Upper lobe of left lung (tissue), 6 donors: ENCODE measurements at regions not wholly inside any gene's neighbourhood (a gene's known extent, or its start where the extent isn't known, plus 50 kb on each side); places are given as distances from the start of the nearest gene placed in this dataset.

Experiments used
- ATAC-seq, 2 donors: fragments of 200-7000 bp; cut with Tn5 transposase; one replicate each; pipeline ENCODE4 v1.9.1; 2022; ENCODE audit warnings: mild to moderate bottlenecking in 2 of 2, moderate library complexity in 2 of 2; ENCODE audit not compliant: low FRiP score in 2 of 2
- DNase-seq, 2 donors: peaks; one replicate each; pipeline ENCODE4 v3.0.0-alpha.2; 2019 to 2020
- H3K27ac ChIP-seq, 4 donors: fragments of 200-600 bp; sonication (generic); one replicate each; pipeline ENCODE4 v1.5.1; 2016 to 2019
- H3K27me3 ChIP-seq, 4 donors: fragments of 200-600 bp; sonication (generic); one replicate each; pipeline ENCODE4 v1.5.1; 2017 to 2019
- H3K36me3 ChIP-seq, 4 donors: fragments of 200-600 bp; sonication (generic); one replicate each; pipeline ENCODE4 v1.5.1; 2016 to 2019
- H3K4me1 ChIP-seq, 4 donors: fragments of 200-600 bp; sonication (generic); one replicate each; pipeline ENCODE4 v1.5.1; 2018 to 2019
- H3K4me3 ChIP-seq, 4 donors: fragments of 200-600 bp; sonication (generic); one replicate each; pipeline ENCODE4 v1.5.1; 2017 to 2019; ENCODE audit warnings: mild to moderate bottlenecking in 2 of 4, moderate library complexity in 1 of 4
- H3K9me3 ChIP-seq, 4 donors: fragments of 200-600 bp; sonication (generic); one replicate each; pipeline ENCODE4 v1.5.1; 2018 to 2019
- EP300 ChIP-seq, 4 donors: sonication (generic); formaldehyde crosslinking; IDR thresholded peaks; one replicate each; pipeline ENCODE4 v1.5.1; 2017; ENCODE audit warnings: antibody characterized with exemption in 4 of 4, control low read depth in 2 of 4
- POLR2A ChIP-seq, 4 donors: fragments of 450-650 bp; IDR thresholded peaks; one replicate each; pipeline ENCODE4 v1.5.1; 2016 to 2017; ENCODE audit warnings: antibody characterized with exemption in 4 of 4, mild to moderate bottlenecking in 2 of 4
- POLR2AphosphoS5 ChIP-seq, 2 donors: sonication (generic); formaldehyde crosslinking; IDR thresholded peaks; one replicate each; pipeline ENCODE4 v1.5.1; 2017; ENCODE audit warnings: antibody characterized with exemption in 2 of 2
- WGBS, 2 donors: methylation state at CpG; one replicate each; pipeline ENCODE4 v1.1.5; 2017 to 2018; 5-methylcytosine and 5-hydroxymethylcytosine counted together
- TF ChIP-seq, protein P1 (sequence below), 6 experiments: fragments of 450-650 bp in 4 of 6; fragments of 200-600 bp in 2 of 6; sonication (generic) in 2 of 6; IDR thresholded peaks; one replicate each; pipeline ENCODE4 v1.5.1; 2016 to 2019; ENCODE audit warnings: antibody characterized with exemption in 6 of 6
- donor health status: DM: no; HTN: no; CAD: no; lungs with moderate emphysema.
- donor health status: DM: no; HTN: yes; CAD: no; lungs with severe emphysema.

DNA sequence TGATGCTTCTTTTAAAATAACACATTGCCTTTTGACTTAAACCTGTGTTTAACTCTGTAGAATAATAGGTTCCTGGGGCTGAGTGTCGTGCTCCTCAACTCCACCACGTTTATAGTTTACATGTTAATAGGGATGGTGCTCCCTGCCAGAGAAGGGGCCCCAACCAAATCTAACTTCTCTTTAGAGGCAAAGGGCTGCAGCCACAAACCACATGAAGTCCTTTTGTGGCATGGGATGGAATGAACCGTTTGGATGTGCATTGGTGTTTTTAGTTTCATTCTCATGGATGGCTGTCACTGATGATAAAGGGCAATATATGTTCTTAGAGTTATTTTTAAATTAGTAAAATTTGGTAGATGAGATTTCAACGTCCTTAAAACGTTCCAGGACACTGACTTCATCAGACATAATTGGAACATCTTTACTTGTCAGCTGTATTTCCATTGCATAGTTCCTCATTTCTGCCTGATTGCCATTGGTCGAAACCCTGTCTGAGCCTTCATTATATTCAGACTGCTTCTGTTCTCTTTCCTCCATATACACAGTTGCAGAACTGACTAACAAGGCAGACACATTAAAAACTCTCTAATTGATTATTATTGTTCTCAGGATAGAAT lies 60.4 kb upstream of the HPF1 start:
- H3K36me3 ChIP-seq = no peaks in the 10 kb centered on the region
- H3K27me3 ChIP-seq = no peaks in the 10 kb centered on the region
- no peak for TF ChIP-seq POLR2AphosphoS5 (IDR thresholded peaks at IDR 0.05)
- TF ChIP-seq, protein P1, sequence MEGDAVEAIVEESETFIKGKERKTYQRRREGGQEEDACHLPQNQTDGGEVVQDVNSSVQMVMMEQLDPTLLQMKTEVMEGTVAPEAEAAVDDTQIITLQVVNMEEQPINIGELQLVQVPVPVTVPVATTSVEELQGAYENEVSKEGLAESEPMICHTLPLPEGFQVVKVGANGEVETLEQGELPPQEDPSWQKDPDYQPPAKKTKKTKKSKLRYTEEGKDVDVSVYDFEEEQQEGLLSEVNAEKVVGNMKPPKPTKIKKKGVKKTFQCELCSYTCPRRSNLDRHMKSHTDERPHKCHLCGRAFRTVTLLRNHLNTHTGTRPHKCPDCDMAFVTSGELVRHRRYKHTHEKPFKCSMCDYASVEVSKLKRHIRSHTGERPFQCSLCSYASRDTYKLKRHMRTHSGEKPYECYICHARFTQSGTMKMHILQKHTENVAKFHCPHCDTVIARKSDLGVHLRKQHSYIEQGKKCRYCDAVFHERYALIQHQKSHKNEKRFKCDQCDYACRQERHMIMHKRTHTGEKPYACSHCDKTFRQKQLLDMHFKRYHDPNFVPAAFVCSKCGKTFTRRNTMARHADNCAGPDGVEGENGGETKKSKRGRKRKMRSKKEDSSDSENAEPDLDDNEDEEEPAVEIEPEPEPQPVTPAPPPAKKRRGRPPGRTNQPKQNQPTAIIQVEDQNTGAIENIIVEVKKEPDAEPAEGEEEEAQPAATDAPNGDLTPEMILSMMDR (IDR thresholded peaks at IDR 0.05) = no peak
- TF ChIP-seq EP300 (IDR thresholded peaks at IDR 0.05) = no peak
- no peak for TF ChIP-seq POLR2A (IDR thresholded peaks at IDR 0.05)
- ATAC-seq (no peak), DNase-seq (no peak)
- no peak overlapping the region for H3K27ac ChIP-seq
- H3K4me3 ChIP-seq = no peak overlapping the region
- no peaks in the 10 kb centered on the region for H3K9me3 ChIP-seq
- 38 to 39% methylated on average over 6 of the region's 6 CpGs for WGBS, 2 donors
- no peaks in the 10 kb centered on the region for H3K4me1 ChIP-seq

DNA sequence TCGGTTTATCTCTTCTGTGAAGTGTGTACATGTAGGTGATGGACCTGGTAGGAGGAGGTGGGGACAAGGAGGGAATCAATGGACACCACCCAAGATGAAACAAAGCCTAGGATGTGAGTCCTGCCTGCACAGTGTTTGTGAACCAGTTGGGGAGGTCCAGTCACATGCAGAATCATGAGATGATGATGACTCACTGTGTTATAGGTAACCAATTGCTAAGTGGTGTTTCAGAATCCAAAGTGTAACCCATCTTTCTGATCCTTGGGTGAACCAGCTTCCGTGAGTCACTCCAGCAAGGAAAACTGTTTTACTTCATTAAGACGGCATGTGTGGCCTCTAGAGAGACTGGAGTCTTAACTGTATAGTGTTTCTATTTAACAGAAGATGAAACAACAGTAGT lies 57.9 kb upstream of the HPF1 start:
- Histone ChIP-seq H3K36me3 (no peaks in the 10 kb centered on the region), H3K27ac (no peak overlapping the region), H3K9me3 (no peaks in the 10 kb centered on the region), H3K4me3 (no peak overlapping the region), H3K4me1 (no peaks in the 10 kb centered on the region), H3K27me3 (no peaks in the 10 kb centered on the region)
- 54 to 62% methylated on average over 3 of the region's 3 CpGs for WGBS, 2 donors
- TF ChIP-seq POLR2A (IDR thresholded peaks at IDR 0.05) (no peak), POLR2AphosphoS5 (IDR thresholded peaks at IDR 0.05) (no peak), EP300 (IDR thresholded peaks at IDR 0.05) (no peak)
- TF ChIP-seq, protein P1 (IDR thresholded peaks at IDR 0.05) = no peak
- ATAC-seq (no peak), DNase-seq (no peak)

DNA sequence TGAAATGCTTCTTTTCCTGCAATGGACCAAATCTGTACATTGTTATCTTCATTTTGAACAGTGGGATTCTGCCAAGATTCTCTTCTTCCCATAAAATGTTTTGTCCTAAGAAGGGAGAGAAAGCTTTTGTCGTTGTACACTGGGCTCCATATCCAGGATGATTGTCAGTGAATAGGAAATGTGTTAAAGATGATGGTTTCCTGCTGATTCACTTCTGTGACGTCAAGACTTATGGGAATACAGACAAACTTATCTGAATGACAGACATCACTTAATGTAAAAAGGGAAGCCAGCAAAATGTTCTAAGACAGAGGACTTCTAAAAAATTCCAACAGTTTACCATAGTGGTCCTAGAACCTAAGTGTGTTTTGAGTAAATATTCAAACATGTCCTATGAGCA lies 53.7 kb upstream of the HPF1 start:
- ATAC-seq (no peak), DNase-seq (no peak)
- 25 to 32% methylated on average over 2 of the region's 2 CpGs for WGBS, 2 donors
- Histone ChIP-seq H3K4me3 (no peak overlapping the region), H3K4me1 (no peaks in the 10 kb centered on the region), H3K9me3 (no peaks in the 10 kb centered on the region), H3K27ac (no peak overlapping the region), H3K36me3 (no peaks in the 10 kb centered on the region), H3K27me3 (no peaks in the 10 kb centered on the region)
- no peak for TF ChIP-seq POLR2A (IDR thresholded peaks at IDR 0.05)
- TF ChIP-seq, protein P1 (IDR thresholded peaks at IDR 0.05) = no peak
- TF ChIP-seq EP300 (IDR thresholded peaks at IDR 0.05) = no peak
- TF ChIP-seq POLR2AphosphoS5 (IDR thresholded peaks at IDR 0.05) = no peak

DNA sequence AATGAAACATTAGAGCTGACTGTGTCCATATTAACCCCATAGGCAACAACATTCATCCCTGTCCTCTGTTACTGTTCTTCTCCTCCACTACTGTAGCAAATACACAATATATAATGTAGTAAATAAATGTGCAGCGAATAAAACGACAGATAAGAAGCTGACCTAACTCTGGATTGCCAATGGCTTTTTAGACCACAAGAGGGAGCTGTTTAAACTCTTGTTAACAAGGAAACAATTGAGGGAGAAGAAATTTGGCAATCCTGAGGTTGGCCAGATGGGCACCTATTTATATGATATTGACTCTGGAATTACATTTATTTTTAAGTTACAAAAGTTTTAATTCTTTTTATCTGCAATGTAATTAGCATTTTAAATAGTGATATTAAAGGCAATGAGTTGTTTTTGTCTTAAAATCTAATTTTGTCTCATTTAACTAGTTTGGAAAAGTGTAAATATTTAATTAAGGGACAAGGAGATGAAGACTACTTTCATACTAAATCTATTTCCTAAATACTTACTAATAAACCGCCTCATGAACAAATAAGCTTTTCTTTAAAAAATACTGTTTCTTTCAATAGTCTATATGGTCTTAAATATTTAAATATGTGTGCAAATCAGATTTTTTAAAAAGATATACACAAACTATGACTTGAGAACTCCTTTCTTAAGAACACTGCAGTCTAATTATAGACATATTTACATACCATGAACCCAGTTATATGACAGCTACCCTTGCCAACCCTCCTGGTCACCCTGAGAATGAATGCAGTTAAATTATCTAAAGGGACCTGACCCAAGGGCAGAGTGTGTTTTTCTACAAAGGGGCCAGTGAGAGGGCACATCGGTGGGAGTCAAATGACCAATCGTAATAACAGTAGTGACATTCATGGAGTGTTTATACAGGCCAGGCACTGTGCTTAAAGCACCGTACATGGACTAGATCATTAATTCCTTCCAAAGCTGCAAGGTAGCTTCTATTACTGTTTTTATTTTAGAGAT lies 52.9 kb upstream of the HPF1 start:
- Histone ChIP-seq H3K9me3 (no peaks in the 10 kb centered on the region), H3K27ac (no peak overlapping the region), H3K4me3 (no peak overlapping the region), H3K36me3 (no peaks in the 10 kb centered on the region), H3K4me1 (no peaks in the 10 kb centered on the region), H3K27me3 (no peaks in the 10 kb centered on the region)
- ATAC-seq = peak in 1 of 2 donors; percentile 68
- 35 to 44% methylated on average over 6 of the region's 6 CpGs for WGBS, 2 donors
- DNase-seq = no peak
- TF ChIP-seq, protein P1 (IDR thresholded peaks at IDR 0.05) = peak; percentile 57 to 76 (median 72)
- TF ChIP-seq POLR2AphosphoS5 (IDR thresholded peaks at IDR 0.05) = no peak
